HepG2 (cell line): ENCODE measurements at regions not wholly inside any gene's neighbourhood (a gene's known extent, or its start where the extent isn't known, plus 50 kb on each side); places are given as distances from the start of the nearest gene placed in this dataset.

Experiments used
- ATAC-seq: fragments of 200-7000 bp; cut with Tn5 transposase; 3 replicates; pipeline ENCODE4 v1.9.1; 2020; ENCODE audit warnings: mild to moderate bottlenecking, moderate library complexity
- BruUV-seq: library from RNA; stranded (reverse); fragments of 400-500 nt; replicated peaks from 2 replicates; lab custom pipeline; 2021; lab: Mats Ljungman, UMichigan
- CTCF ChIA-PET: fragments of 300-600 bp; formaldehyde crosslinking; extraction: SDS; loops from one replicate; lab custom pipeline; 2021; ENCODE audit warnings: low total read pairs, inconsistent platforms, low intra/inter-chr PET ratio; lab: Yijun Ruan, JAX
- POLR2A ChIA-PET: fragments of 350-600 bp; sonication (Branson Sonifier 250); formaldehyde crosslinking; loops from one replicate; lab custom pipeline; 2020; ENCODE audit warnings: antibody characterized with exemption, inconsistent platforms; lab: Yijun Ruan, JAX
- DNase-seq: peaks from one replicate; pipeline ENCODE4 v3.0.0-alpha.2; 2015; ENCODE audit warnings: low spot score
- FAIRE-seq: peaks from 3 replicates; lab custom pipeline; 2011; peaks lifted over from hg19 to GRCh38; lab: Jason Lieb, UNC
- H2AFZ ChIP-seq: one replicate; pipeline ENCODE4 v1.6.1; 2011; ENCODE audit warnings: low read length, inconsistent platforms
- H3K27ac ChIP-seq: fragments of 300-600 bp; 3 replicates; pipeline ENCODE4 v1.8.0; 2011; ENCODE audit warnings: mixed run types, mild to moderate bottlenecking, mixed read lengths, low read length, inconsistent platforms; ENCODE audit not compliant: insufficient read depth; ENCODE audit errors: extremely low read length
- H3K27me3 ChIP-seq, 2 experiments: fragments of 200-600 bp in 1 of 2; 2 replicates in 1 of 2; 3 replicates in 1 of 2; pipeline versions ENCODE4 v1.6.0 to v1.8.0; 2011; ENCODE audit warnings: low read length in 2 of 2, mild to moderate bottlenecking in 2 of 2, moderate library complexity in 2 of 2, inconsistent platforms in 1 of 2; ENCODE audit not compliant: insufficient read depth in 2 of 2, control insufficient read depth in 1 of 2
- H3K36me3 ChIP-seq, 2 experiments: fragments of 200-600 bp in 1 of 2; replicated peaks in 1 of 2; 2 replicates in 1 of 2; 3 replicates in 1 of 2; pipeline versions ENCODE4 v1.5.1 to v1.8.0; 2011; ENCODE audit warnings: low read length in 2 of 2, inconsistent platforms in 1 of 2; ENCODE audit not compliant: insufficient read depth in 2 of 2, control insufficient read depth in 1 of 2
- H3K4me1 ChIP-seq: 2 replicates; pipeline ENCODE4 v1.5.1; 2012; ENCODE audit warnings: low read length, inconsistent platforms; ENCODE audit not compliant: insufficient read depth
- H3K4me2 ChIP-seq: 2 replicates; pipeline ENCODE4 v1.6.0; 2011; ENCODE audit warnings: low read depth, low read length, inconsistent platforms
- H3K4me3 ChIP-seq, 3 experiments: fragments of 200-600 bp in 1 of 3; sonication (generic), shearing (Covaris generic) in 1 of 3; replicated peaks in 1 of 3; 2 replicates each; pipeline ENCODE4 v1.5.1; 2011 to 2016; ENCODE audit warnings: low read length in 3 of 3, inconsistent platforms in 2 of 3, low read depth in 2 of 3, mild to moderate bottlenecking in 2 of 3, control low read depth in 1 of 3, mixed read lengths in 1 of 3; ENCODE audit not compliant: insufficient read depth in 1 of 3
- H3K79me2 ChIP-seq: one replicate; pipeline ENCODE4 v1.6.1; 2011; ENCODE audit warnings: low read length, inconsistent platforms; ENCODE audit not compliant: insufficient read depth
- H3K9ac ChIP-seq: 2 replicates; pipeline ENCODE4 v1.6.0; 2011; ENCODE audit warnings: mild to moderate bottlenecking, low read depth, low read length, inconsistent platforms; ENCODE audit not compliant: insufficient read depth
- H3K9me3 ChIP-seq: 2 replicates; pipeline ENCODE4 v1.5.1; 2012; ENCODE audit warnings: mild to moderate bottlenecking, low read length
- H4K20me1 ChIP-seq: 2 replicates; pipeline ENCODE4 v1.6.0; 2011; ENCODE audit warnings: inconsistent platforms, mild to moderate bottlenecking, low read length, moderate library complexity; ENCODE audit not compliant: insufficient read depth
- HMGXB3 ChIP-seq: sonication (generic); formaldehyde crosslinking; IDR thresholded peaks from 2 replicates; pipeline ENCODE4 v1.4.0; 2020; ENCODE audit warnings: missing genetic modification reagents, borderline replicate concordance
- SMAD1 ChIP-seq: sonication (generic); formaldehyde crosslinking; IDR thresholded peaks from 2 replicates; pipeline ENCODE4 v1.4.0; 2020; ENCODE audit warnings: missing genetic modification reagents, low read depth, mild to moderate bottlenecking, borderline replicate concordance
- ZBTB7A ChIP-seq: sonication (generic); formaldehyde crosslinking; IDR thresholded peaks from 2 replicates; pipeline ENCODE4 v1.8.0; 2022; ENCODE audit warnings: mild to moderate bottlenecking, missing genetic modification reagents
- ZNF282 ChIP-seq: fragments of 450-650 bp; IDR thresholded peaks from 2 replicates; pipeline ENCODE4 v1.6.1; 2018; ENCODE audit not compliant: partially characterized antibody
- ZNF513 ChIP-seq: sonication (generic); formaldehyde crosslinking; conservative IDR thresholded peaks from 2 replicates; pipeline ENCODE4 v1.5.0; 2020; ENCODE audit warnings: missing genetic modification reagents
- WGBS: methylation state at CpG from one replicate; pipeline ENCODE4 v1.1.6; 2017; ENCODE audit warnings: low lambda C conversion rate; 5-methylcytosine and 5-hydroxymethylcytosine counted together
- in situ Hi-C: cut with HindIII; loops from 2 replicates; pipeline ENCODE4 v1.10.0; 2017; ENCODE audit warnings: low pct_unique_long_range_greater_than_20kb; ENCODE audit not compliant: extremely low pct_ligation_motif_present
- intact Hi-C: fragments of 100-400 bp; cut with micrococcal nuclease; formaldehyde crosslinking; loops from one replicate; pipeline ENCODE4 v1.10.0; 2022; ENCODE audit not compliant: unreplicated experiment
- TF ChIP-seq, protein P1 (sequence below): sonication (generic); formaldehyde crosslinking; IDR thresholded peaks from 2 replicates; pipeline ENCODE4 v1.4.0; 2020; ENCODE audit warnings: missing genetic modification reagents

GRCh38 chr6:170110201-170111140, 180.4 kb downstream of the DLL1 start (continued):
- no peak for TF ChIP-seq HMGXB3 (CRISPR knock-in tag)
- TF ChIP-seq ZNF282 = no peak
- TF ChIP-seq, protein P1, sequence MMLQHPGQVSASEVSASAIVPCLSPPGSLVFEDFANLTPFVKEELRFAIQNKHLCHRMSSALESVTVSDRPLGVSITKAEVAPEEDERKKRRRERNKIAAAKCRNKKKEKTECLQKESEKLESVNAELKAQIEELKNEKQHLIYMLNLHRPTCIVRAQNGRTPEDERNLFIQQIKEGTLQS = no peak

DNA sequence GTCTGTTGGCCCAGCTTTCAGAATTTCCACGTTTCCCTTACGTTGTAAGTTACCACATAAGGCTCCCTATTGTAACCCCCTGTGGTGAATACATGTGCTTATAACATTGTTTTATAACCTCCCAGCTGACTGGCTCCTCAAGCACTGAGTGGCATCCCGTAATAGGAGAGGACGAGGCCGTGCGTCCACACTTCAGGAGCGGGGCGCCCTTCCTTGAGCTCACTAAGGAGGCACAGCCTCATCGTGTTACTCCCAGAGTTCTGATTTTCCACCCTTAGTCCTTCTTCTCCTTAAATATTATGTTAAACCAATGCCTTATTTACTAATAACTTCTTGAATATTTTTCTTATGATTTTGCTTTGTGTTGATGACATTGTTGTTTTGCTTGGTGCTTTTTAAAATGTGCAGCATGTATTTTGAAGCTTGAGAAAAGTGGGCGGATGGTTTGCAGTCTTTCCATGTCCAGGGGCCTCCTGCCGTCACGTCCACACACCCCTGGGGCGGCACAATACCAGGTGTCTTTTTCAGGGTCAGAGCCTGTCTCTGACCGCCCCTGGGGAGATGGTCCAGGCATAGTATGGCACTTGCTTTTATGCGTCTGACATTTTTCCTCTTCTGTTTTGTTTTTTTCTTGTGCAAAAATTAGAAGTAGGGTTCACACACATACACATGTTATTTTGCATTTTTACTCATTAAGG, 181.8 kb downstream of the DLL1 start:
- Histone ChIP-seq H3K9me3 (no peaks in the 10 kb centered on the region), H3K9ac (no peak overlapping the region), H3K79me2 (no peaks in the 10 kb centered on the region), H3K4me2 (no peak overlapping the region), H4K20me1 (no peaks in the 10 kb centered on the region; the same call in 1 of the 2 replicates), H3K36me3 (no peaks in the 10 kb centered on the region), H2AFZ (no peak overlapping the region), H3K4me1 (no peaks in the 10 kb centered on the region), H3K4me3 (no peak overlapping the region), H3K27ac (no peak overlapping the region), H3K27me3 (peaks cover 15 to 66% of the 10 kb centered on the region in 2 experiments; a peak in 4 of 5 replicates)
- DNase-seq (no peak), FAIRE-seq (no peak), ATAC-seq (no peak)
- CTCF ChIA-PET = no interaction called here
- TF ChIP-seq SMAD1 (CRISPR knock-in tag) (no peak), ZBTB7A (CRISPR knock-in tag) (no peak), ZNF513 (CRISPR knock-in tag) (no peak)
- 27% methylated on average over 15 of the region's 15 CpGs for WGBS
- in situ Hi-C loops (no loop called here), intact Hi-C loops (no loop called here)
- POLR2A ChIA-PET = no interaction called here
- BruUV-seq = no TSS peak
